OCI-LY7 (cell line): ENCODE measurements at regions not wholly inside any gene's neighbourhood (a gene's known extent, or its start where the extent isn't known, plus 50 kb on each side); places are given as distances from the start of the nearest gene placed in this dataset.

Experiments
- BruUV-seq: library from RNA; stranded (reverse); fragments of 400-500 nt; replicated peaks from 2 replicates; lab custom pipeline; 2021; lab: Mats Ljungman, UMichigan
- CTCF ChIA-PET: fragments of 300-600 bp; sonication (Branson Sonifier 250); formaldehyde crosslinking; loops from one replicate; lab custom pipeline; 2022; ENCODE audit warnings: antibody characterized with exemption; ENCODE audit not compliant: unreplicated experiment; lab: Charles Lee
- POLR2A ChIA-PET: fragments of 300-600 bp; sonication (Branson Sonifier 250); formaldehyde crosslinking; loops from one replicate; lab custom pipeline; 2022; ENCODE audit warnings: antibody characterized with exemption; lab: Charles Lee
- DNase-seq: peaks from one replicate; pipeline ENCODE4 v3.0.0-alpha.2; 2015; ENCODE audit warnings: low spot score
- H2AFZ ChIP-seq: fragments of 200-600 bp; sonication (generic), shearing (Covaris generic); 2 replicates; pipeline ENCODE4 v1.6.1; 2014; ENCODE audit warnings: mild to moderate bottlenecking, antibody characterized with exemption, low read length, moderate library complexity
- H3K27ac ChIP-seq: fragments of 200-600 bp; sonication (generic); 2 replicates; pipeline ENCODE4 v1.5.1; 2014; ENCODE audit warnings: mixed run types, low read depth, mild to moderate bottlenecking, moderate library complexity, low read length, inconsistent platforms; ENCODE audit not compliant: poor library complexity, severe bottlenecking
- H3K36me3 ChIP-seq: fragments of 200-600 bp; sonication (generic); 2 replicates; pipeline ENCODE4 v1.6.1; 2014; ENCODE audit warnings: mild to moderate bottlenecking, antibody characterized with exemption, low read length, moderate library complexity, mixed read lengths; ENCODE audit not compliant: insufficient read depth
- H3K4me1 ChIP-seq: fragments of 200-600 bp; sonication (generic); 2 replicates; pipeline ENCODE4 v1.5.1; 2014; ENCODE audit warnings: mild to moderate bottlenecking, low read length; ENCODE audit not compliant: insufficient read depth, poor library complexity, severe bottlenecking
- H3K4me2 ChIP-seq: fragments of 200-600 bp; sonication (generic); 2 replicates; pipeline ENCODE4 v1.6.1; 2014; ENCODE audit warnings: mild to moderate bottlenecking, low read length
- H3K4me3 ChIP-seq: fragments of 200-600 bp; sonication (generic); 2 replicates; pipeline ENCODE4 v1.5.1; 2014; ENCODE audit warnings: mild to moderate bottlenecking, low read depth, low read length; ENCODE audit not compliant: poor library complexity, severe bottlenecking
- H3K79me2 ChIP-seq: fragments of 200-600 bp; sonication (generic); 2 replicates; pipeline ENCODE4 v1.6.1; 2016; ENCODE audit warnings: low read depth, mild to moderate bottlenecking, low read length, moderate library complexity, mixed read lengths; ENCODE audit not compliant: insufficient read depth
- H3K9me2 ChIP-seq: fragments of 200-600 bp; sonication (generic); 2 replicates; pipeline ENCODE4 v1.6.1; 2016; ENCODE audit warnings: mild to moderate bottlenecking, low read length, mixed read lengths; ENCODE audit not compliant: insufficient read depth
- H3K9me3 ChIP-seq: fragments of 200-600 bp; sonication (generic); 2 replicates; pipeline ENCODE4 v1.6.1; 2014; ENCODE audit warnings: mild to moderate bottlenecking, mixed run types, low read length, mixed read lengths
- H4K20me1 ChIP-seq: fragments of 200-600 bp; sonication (generic); 2 replicates; pipeline ENCODE4 v1.6.1; 2014; ENCODE audit warnings: mild to moderate bottlenecking, antibody characterized with exemption, low read length, moderate library complexity, mixed read lengths; ENCODE audit not compliant: insufficient read depth
- CTCF ChIP-seq: fragments of 200-600 bp; sonication (generic); conservative IDR thresholded peaks from 2 replicates; pipeline ENCODE4 v1.5.1; 2014; ENCODE audit warnings: mild to moderate bottlenecking, antibody characterized with exemption, low read length, moderate library complexity, mixed read lengths
- EZH2phosphoT487 ChIP-seq: fragments of 200-600 bp; sonication (generic); IDR thresholded peaks from 2 replicates; pipeline ENCODE4 v1.6.1; 2018; ENCODE audit warnings: low read depth, borderline replicate concordance, mild to moderate bottlenecking, mixed run types, antibody characterized with exemption, low read length, moderate library complexity, mixed read lengths
- intact Hi-C: fragments of 100-400 bp; cut with micrococcal nuclease; formaldehyde crosslinking; loops from one replicate; pipeline ENCODE4 v1.10.0; 2022; ENCODE audit not compliant: unreplicated experiment

- intact Hi-C loops = no loop called here
These were observed 261.6 kb downstream of the WDR11 start for GRCh38 chr10:121112579-121113384.

GRCh38 chr10:121113385-121113696, 262.2 kb downstream of the WDR11 start:
- TF ChIP-seq EZH2phosphoT487 (no peak), CTCF (no peak)
- no peak for DNase-seq
- H3K79me2 ChIP-seq = no peaks in the 10 kb centered on the region
- intact Hi-C loops = no loop called here
- H3K9me2 ChIP-seq = no peaks in the 10 kb centered on the region
- no peak overlapping the region for H3K27ac ChIP-seq
- CTCF ChIA-PET = no interaction called here
- H3K36me3 ChIP-seq = no peaks in the 10 kb centered on the region
- no peak overlapping the region for H3K4me3 ChIP-seq
- H3K9me3 ChIP-seq = no peaks in the 10 kb centered on the region
- POLR2A ChIA-PET = no interaction called here
- no peaks in the 10 kb centered on the region for H4K20me1 ChIP-seq
- no peak overlapping the region for H3K4me2 ChIP-seq
- no peaks in the 10 kb centered on the region for H3K4me1 ChIP-seq
- H2AFZ ChIP-seq = no peak overlapping the region
- no TSS peak for BruUV-seq

More at GRCh38 chr10:121112579-121113384, 261.6 kb downstream of the WDR11 start:
- TF ChIP-seq CTCF (no peak), EZH2phosphoT487 (no peak)
- H3K27ac ChIP-seq = no peak overlapping the region
- ChIA-PET POLR2A (no interaction called here), CTCF (no interaction called here)
- no peak overlapping the region for H3K4me2 ChIP-seq
- H3K36me3 ChIP-seq = no peaks in the 10 kb centered on the region
- H3K9me3 ChIP-seq = no peaks in the 10 kb centered on the region
- no peaks in the 10 kb centered on the region for H3K4me1 ChIP-seq
- no peaks in the 10 kb centered on the region for H3K79me2 ChIP-seq
- BruUV-seq = no TSS peak
- no peak overlapping the region for H3K4me3 ChIP-seq
- DNase-seq = no peak
- no peaks in the 10 kb centered on the region for H4K20me1 ChIP-seq
- H3K9me2 ChIP-seq = no peaks in the 10 kb centered on the region
- H2AFZ ChIP-seq = no peak overlapping the region

GRCh38 chr10:121113911-121114310, 262.7 kb downstream of the WDR11 start:
- DNase-seq = no peak
- no peak for TF ChIP-seq EZH2phosphoT487
- no peak for TF ChIP-seq CTCF
- Histone ChIP-seq H2AFZ (no peak overlapping the region), H3K4me2 (no peak overlapping the region), H3K4me1 (no peaks in the 10 kb centered on the region), H3K27ac (no peak overlapping the region), H3K9me2 (no peaks in the 10 kb centered on the region), H3K4me3 (no peak overlapping the region), H3K79me2 (no peaks in the 10 kb centered on the region), H3K9me3 (no peaks in the 10 kb centered on the region), H4K20me1 (no peaks in the 10 kb centered on the region), H3K36me3 (no peaks in the 10 kb centered on the region)
- ChIA-PET CTCF (no interaction called here), POLR2A (interaction anchor here (0.7 kb wide), 1 partner anchor 27 kb away, joined by 3 read pairs; no protein-coding TSS in a partner anchor)
- intact Hi-C loops = no loop called here
- BruUV-seq = no TSS peak
